ENCODE measurements at regions not wholly inside any gene's neighbourhood (a gene's known extent, or its start where the extent isn't known, plus 50 kb on each side); places are given as distances from the start of the nearest gene placed in this dataset.

GRCh38 chr1:103469801-103470200, 55.7 kb upstream of the RNPC3 start:
- TF ChIP-seq POLR2A (IDR thresholded peaks at IDR 0.05) (no peak), CTCF (IDR thresholded peaks at IDR 0.05) (no peak)
- Histone ChIP-seq H3K36me3 (ENCODE audit: low read depth, missing control alignments) (no peaks in the 10 kb centered on the region), H3K9me3 (no peaks in the 10 kb centered on the region), H3K27ac (no peak overlapping the region), H3K4me3 (no peak overlapping the region), H3K4me1 (no peaks in the 10 kb centered on the region), H3K27me3 (no peaks in the 10 kb centered on the region)
- WGBS, 2 donors: 91 to 92% methylated on average over 2 of the region's 2 CpGs
- DNase-seq: no peak
- intact Hi-C loops (cut with DNase I; ENCODE audit: low total_unique reads): no loop called here

GRCh38 chr1:103467100-103467499, 58.4 kb upstream of the RNPC3 start:
- DNase-seq: no peak
- 75 to 88% methylated on average over 2 to 3 of the region's 3 CpGs for WGBS, 2 donors
- Histone ChIP-seq H3K27ac (no peak overlapping the region), H3K9me3 (no peaks in the 10 kb centered on the region), H3K4me3 (no peak overlapping the region), H3K27me3 (no peaks in the 10 kb centered on the region), H3K36me3 (ENCODE audit: low read depth, missing control alignments) (no peaks in the 10 kb centered on the region), H3K4me1 (no peaks in the 10 kb centered on the region)
- TF ChIP-seq CTCF (IDR thresholded peaks at IDR 0.05) (no peak), POLR2A (IDR thresholded peaks at IDR 0.05) (no peak)
- intact Hi-C loops (cut with DNase I; ENCODE audit: low total_unique reads): no loop called here

GRCh38 chr1:103461161-103462105, 64.1 kb upstream of the RNPC3 start:
- Histone ChIP-seq H3K4me1 (no peaks in the 10 kb centered on the region), H3K4me3 (no peak overlapping the region), H3K9me3 (no peaks in the 10 kb centered on the region), H3K27ac (no peak overlapping the region), H3K36me3 (ENCODE audit: low read depth, missing control alignments) (no peaks in the 10 kb centered on the region), H3K27me3 (no peaks in the 10 kb centered on the region)
- WGBS, 2 donors: 86 to 92% methylated on average over 1 of the region's 1 CpG
- DNase-seq: no peak
- intact Hi-C loops (cut with DNase I; ENCODE audit: low total_unique reads): no loop called here
- TF ChIP-seq POLR2A (IDR thresholded peaks at IDR 0.05) (no peak), CTCF (IDR thresholded peaks at IDR 0.05) (peak in 1 of 3 experiments; percentile 36)

- TF ChIP-seq POLR2A (IDR thresholded peaks at IDR 0.05): no peak
- no peak for TF ChIP-seq CTCF (IDR thresholded peaks at IDR 0.05)
- intact Hi-C loops (cut with DNase I; ENCODE audit: low total_unique reads): no loop called here
- Histone ChIP-seq H3K27ac (no peak overlapping the region), H3K36me3 (ENCODE audit: low read depth, missing control alignments) (no peaks in the 10 kb centered on the region), H3K4me1 (no peaks in the 10 kb centered on the region), H3K9me3 (no peaks in the 10 kb centered on the region), H3K4me3 (no peak overlapping the region), H3K27me3 (no peaks in the 10 kb centered on the region)
- DNase-seq: no peak
- 82 to 88% methylated on average over 4 of the region's 4 CpGs for WGBS, 2 donors
Observed at GRCh38 chr1:103460511-103460910, 65.0 kb upstream of the RNPC3 start.

- H3K4me1 ChIP-seq: no peaks in the 10 kb centered on the region
- no peak overlapping the region for H3K27ac ChIP-seq
- TF ChIP-seq POLR2A (IDR thresholded peaks at IDR 0.05) (no peak), CTCF (IDR thresholded peaks at IDR 0.05) (no peak)
- intact Hi-C loops (cut with DNase I; ENCODE audit: low total_unique reads): no loop called here
- whole genome bisulfite sequencing, 2 donors: 70% methylated on average over 3 of the region's 3 CpGs
- no peak overlapping the region for H3K4me3 ChIP-seq
- DNase-seq: no peak
- H3K9me3 ChIP-seq: no peaks in the 10 kb centered on the region
- no peaks in the 10 kb centered on the region for H3K36me3 ChIP-seq (ENCODE audit: low read depth, missing control alignments)
- no peaks in the 10 kb centered on the region for H3K27me3 ChIP-seq
Observed at GRCh38 chr1:103459346-103459745, 66.2 kb upstream of the RNPC3 start.
